H9 (cell line): ENCODE measurements at regions not wholly inside any gene's neighbourhood (a gene's known extent, or its start where the extent isn't known, plus 50 kb on each side); places are given as distances from the start of the nearest gene placed in this dataset.
"Not testable (repeated sequence)": the region's sequence is repeated elsewhere in the genome, so short reads cannot be mapped to it uniquely, and the experiment has no call there.

Experiments used
- DNase-seq: peaks from one replicate; pipeline ENCODE4 v3.0.0-alpha.2; 2017
- H2AFZ ChIP-seq: one replicate; pipeline ENCODE4 v1.6.1; 2013; ENCODE audit warnings: mild to moderate bottlenecking, low read length, control low read depth, moderate library complexity
- H2AK5ac ChIP-seq: 2 replicates; pipeline ENCODE4 v1.6.1; 2013; ENCODE audit warnings: low read length, control low read depth, mixed read lengths; ENCODE audit not compliant: insufficient read length
- H2BK120ac ChIP-seq: one replicate; pipeline ENCODE4 v1.6.1; 2013; ENCODE audit warnings: low read depth, mild to moderate bottlenecking, low read length, control low read depth, inconsistent platforms; ENCODE audit not compliant: poor library complexity, severe bottlenecking
- H2BK12ac ChIP-seq: 2 replicates; pipeline ENCODE4 v1.6.1; 2013; ENCODE audit warnings: low read length, control low read depth, mixed read lengths, low read depth; ENCODE audit not compliant: insufficient read length
- H2BK15ac ChIP-seq: 2 replicates; pipeline ENCODE4 v1.6.1; 2013; ENCODE audit warnings: low read depth, low read length, control low read depth
- H2BK20ac ChIP-seq: one replicate; pipeline ENCODE4 v1.6.1; 2013; ENCODE audit warnings: low read depth, mild to moderate bottlenecking, low read length, control low read depth, inconsistent platforms; ENCODE audit not compliant: poor library complexity, severe bottlenecking
- H2BK5ac ChIP-seq: 2 replicates; pipeline ENCODE4 v1.6.1; 2013; ENCODE audit warnings: low read length, control low read depth, mixed read lengths; ENCODE audit not compliant: insufficient read length
- H3K14ac ChIP-seq: 2 replicates; pipeline ENCODE4 v1.6.1; 2013; ENCODE audit warnings: low read length, control low read depth; ENCODE audit not compliant: insufficient read depth
- H3K18ac ChIP-seq: 2 replicates; pipeline ENCODE4 v1.6.1; 2013; ENCODE audit warnings: low read depth, mild to moderate bottlenecking, mixed read lengths, low read length, control low read depth; ENCODE audit not compliant: insufficient read length
- H3K23ac ChIP-seq: 2 replicates; pipeline ENCODE4 v1.6.1; 2013; ENCODE audit warnings: low read length, control low read depth, mixed read lengths, low read depth; ENCODE audit not compliant: insufficient read length
- H3K23me2 ChIP-seq: 2 replicates; pipeline ENCODE4 v1.6.1; 2013; ENCODE audit warnings: low read depth, mild to moderate bottlenecking, mixed read lengths, low read length, control low read depth; ENCODE audit not compliant: insufficient read length, poor library complexity, severe bottlenecking
- H3K27ac ChIP-seq: 2 replicates; pipeline ENCODE4 v1.5.1; 2013; ENCODE audit warnings: low read length, control low read depth, mixed read lengths, low read depth; ENCODE audit not compliant: insufficient read length
- H3K27me3 ChIP-seq: 2 replicates; pipeline ENCODE4 v1.6.1; 2013; ENCODE audit warnings: low read length, control low read depth, inconsistent platforms; ENCODE audit not compliant: insufficient read depth
- H3K4ac ChIP-seq: 2 replicates; pipeline ENCODE4 v1.6.1; 2013; ENCODE audit warnings: low read depth, mild to moderate bottlenecking, control low read depth, inconsistent platforms, low read length, moderate library complexity
- H3K4me1 ChIP-seq: 2 replicates; pipeline ENCODE4 v1.6.1; 2013; ENCODE audit warnings: low read length, control low read depth, inconsistent platforms; ENCODE audit not compliant: insufficient read depth
- H3K4me2 ChIP-seq: 2 replicates; pipeline ENCODE4 v1.6.1; 2013; ENCODE audit warnings: low read length, control low read depth, mixed read lengths; ENCODE audit not compliant: insufficient read length, insufficient read depth
- H3K56ac ChIP-seq: 2 replicates; pipeline ENCODE4 v1.6.1; 2013; ENCODE audit warnings: low read depth, mild to moderate bottlenecking, mixed read lengths, low read length, control low read depth; ENCODE audit not compliant: insufficient read length
- H3K79me1 ChIP-seq: 2 replicates; pipeline ENCODE4 v1.6.1; 2013; ENCODE audit warnings: low read depth, mild to moderate bottlenecking, moderate library complexity, low read length, control low read depth, inconsistent platforms; ENCODE audit not compliant: insufficient read depth, poor library complexity, severe bottlenecking
- H3K79me2 ChIP-seq: 2 replicates; pipeline ENCODE4 v1.6.1; 2013; ENCODE audit warnings: low read length, control low read depth, inconsistent platforms; ENCODE audit not compliant: insufficient read depth
- H3K9ac ChIP-seq: 2 replicates; pipeline ENCODE4 v1.6.1; 2013; ENCODE audit warnings: low read length, control low read depth, mixed read lengths; ENCODE audit not compliant: insufficient read length; ENCODE audit errors: extremely low read depth
- H3K9me3 ChIP-seq: one replicate; pipeline ENCODE4 v1.6.1; 2013; ENCODE audit warnings: low read depth, low read length, inconsistent platforms; ENCODE audit not compliant: control insufficient read depth
- H3T11ph ChIP-seq: one replicate; pipeline ENCODE4 v1.6.1; 2013; ENCODE audit warnings: mild to moderate bottlenecking, low read length, control low read depth, inconsistent platforms
- H4K20me1 ChIP-seq: one replicate; pipeline ENCODE4 v1.6.1; 2013; ENCODE audit not compliant: control insufficient read depth, insufficient read length, insufficient read depth
- H4K5ac ChIP-seq: 2 replicates; pipeline ENCODE4 v1.6.1; 2013; ENCODE audit warnings: low read depth, mild to moderate bottlenecking, mixed read lengths, low read length, control low read depth; ENCODE audit not compliant: insufficient read length
- H4K8ac ChIP-seq: replicated peaks from 2 replicates; pipeline ENCODE4 v1.6.1; 2013; ENCODE audit warnings: low read length, control low read depth, mixed read lengths, low read depth; ENCODE audit not compliant: insufficient read length
- H4K91ac ChIP-seq: 2 replicates; pipeline ENCODE4 v1.6.1; 2013; ENCODE audit warnings: low read depth, mild to moderate bottlenecking, moderate library complexity, mixed read lengths, low read length, control low read depth; ENCODE audit not compliant: insufficient read length
- H3K27ac Mint-ChIP-seq, 3 experiments: 2 replicates in 2 of 3; 3 replicates in 1 of 3; pipeline ENCODE4 v1.8.0; 2020 to 2021; ENCODE audit warnings: mixed read lengths in 3 of 3, mild to moderate bottlenecking in 1 of 3, moderate library complexity in 1 of 3
- H3K27me3 Mint-ChIP-seq: 2 replicates; pipeline ENCODE4 v1.8.0; 2021; ENCODE audit warnings: low read depth, mild to moderate bottlenecking, moderate library complexity, mixed read lengths
- H3K36me3 Mint-ChIP-seq, 3 experiments: 2 replicates in 2 of 3; 3 replicates in 1 of 3; pipeline ENCODE4 v1.8.0; 2020 to 2021; ENCODE audit warnings: low read depth in 3 of 3, mixed read lengths in 3 of 3; ENCODE audit not compliant: insufficient read depth in 1 of 3
- H3K4me1 Mint-ChIP-seq, 2 experiments: 2 replicates each; pipeline ENCODE4 v1.8.0; 2020; ENCODE audit warnings: mixed read lengths in 2 of 2
- H3K4me3 Mint-ChIP-seq, 2 experiments: 2 replicates in 1 of 2; 3 replicates in 1 of 2; pipeline ENCODE4 v1.8.0; 2020 to 2021; ENCODE audit warnings: mild to moderate bottlenecking in 2 of 2, mixed read lengths in 2 of 2, moderate library complexity in 1 of 2
- H3K9me3 Mint-ChIP-seq, 2 experiments: 2 replicates in 1 of 2; 3 replicates in 1 of 2; pipeline ENCODE4 v1.8.0; 2020; ENCODE audit warnings: mild to moderate bottlenecking in 2 of 2, mixed read lengths in 2 of 2, moderate library complexity in 1 of 2
- WGBS: extraction: QIAGEN DNeasy Blood & Tissue Kit; methylation state at CpG from one replicate; pipeline ENCODE4 v1.1.7; 2013; ENCODE audit warnings: missing lambda C conversion rate, low lambda C conversion rate, mixed read lengths; ENCODE audit not compliant: insufficient read length; ENCODE audit errors: extremely low coverage; 5-methylcytosine and 5-hydroxymethylcytosine counted together

- H3K27me3 ChIP-seq, H3K79me2 ChIP-seq, H2AFZ ChIP-seq, H3K23ac ChIP-seq, H4K5ac ChIP-seq, H2AK5ac ChIP-seq, H3K27ac ChIP-seq, H3K23me2 ChIP-seq, H3K4ac ChIP-seq, H4K8ac ChIP-seq, H2BK120ac ChIP-seq, H3K56ac ChIP-seq, H3K27ac Mint-ChIP-seq, H3K36me3 Mint-ChIP-seq, H2BK15ac ChIP-seq, H3K4me1 Mint-ChIP-seq, H3K9me3 ChIP-seq, H3K79me1 ChIP-seq, H3K14ac ChIP-seq, H2BK20ac ChIP-seq, H3K9me3 Mint-ChIP-seq, H3K4me2 ChIP-seq, H4K91ac ChIP-seq, H3K9ac ChIP-seq, H3T11ph ChIP-seq, H3K4me3 Mint-ChIP-seq, H2BK12ac ChIP-seq, H2BK5ac ChIP-seq, H3K4me1 ChIP-seq, H3K27me3 Mint-ChIP-seq, DNase-seq, H3K18ac ChIP-seq, H4K20me1 ChIP-seq: not testable (repeated sequence)
- no CpG with 5 or more reads among the region's 8 CpGs for WGBS
Measured at GRCh38 chr9:42421630-42422029, 238.2 kb downstream of the SPATA31A6 start.

GRCh38 chr9:42430674-42431615, 247.5 kb downstream of the SPATA31A6 start:
- not testable (repeated sequence) for H3K23me2 ChIP-seq, H3K18ac ChIP-seq, H3K27ac ChIP-seq, H2BK120ac ChIP-seq, H3T11ph ChIP-seq, DNase-seq, H3K56ac ChIP-seq, H2BK15ac ChIP-seq, H3K4ac ChIP-seq, H3K4me2 ChIP-seq, H2AFZ ChIP-seq, H3K79me1 ChIP-seq, H2BK20ac ChIP-seq, H3K27me3 Mint-ChIP-seq, H3K4me3 Mint-ChIP-seq, H2AK5ac ChIP-seq, H3K36me3 Mint-ChIP-seq, H4K8ac ChIP-seq, H3K27me3 ChIP-seq, H2BK5ac ChIP-seq, H3K79me2 ChIP-seq, H4K91ac ChIP-seq, H3K9ac ChIP-seq, H3K23ac ChIP-seq, H3K4me1 ChIP-seq, H3K14ac ChIP-seq, H3K9me3 Mint-ChIP-seq, H4K5ac ChIP-seq, H4K20me1 ChIP-seq, H2BK12ac ChIP-seq, H3K9me3 ChIP-seq
- Mint-ChIP-seq H3K4me1 (peaks cover 10 to 15% of the 10 kb centered on the region in 2 experiments), H3K27ac (peak overlapping the region in 1 of 3 experiments; percentile 62; a peak in 2 of 7 replicates)
- WGBS, result no CpG with 5 or more reads among the region's 4 CpGs
